A549 (cell line): ENCODE measurements at regions not wholly inside any gene's neighbourhood (a gene's known extent, or its start where the extent isn't known, plus 50 kb on each side); places are given as distances from the start of the nearest gene placed in this dataset.

Source experiments
- ATAC-seq, 2 experiments: fragments of 200-7000 bp in 1 of 2; fragments of >200 bp in 1 of 2; cut with Nextera tagmentation in 1 of 2; cut with Tn5 transposase in 1 of 2; 3 replicates each; pipeline versions ENCODE4 v1.8.0 to v1.9.1; 2018 to 2020; ENCODE audit warnings: mild to moderate bottlenecking in 1 of 2, moderate library complexity in 1 of 2
- CTCF ChIA-PET: fragments of 300-600 bp; sonication (Branson Sonifier 250); formaldehyde crosslinking; extraction: SDS; loops from one replicate; lab custom pipeline; 2021; ENCODE audit warnings: antibody characterized with exemption, inconsistent platforms; lab: Yijun Ruan, JAX
- POLR2A ChIA-PET: fragments of 350-600 bp; formaldehyde crosslinking; extraction: SDS; loops from one replicate; lab custom pipeline; 2021; ENCODE audit warnings: antibody characterized with exemption, inconsistent platforms; lab: Yijun Ruan, JAX
- DNase-seq, 2 experiments: peaks; one replicate each; pipeline versions ENCODE4 v3.0.0 to v3.0.0-alpha.2; 2011 to 2016; ENCODE audit warnings: low read depth in 1 of 2, low spot score in 1 of 2
- FAIRE-seq: peaks from 2 replicates; lab custom pipeline; 2011; peaks lifted over from hg19 to GRCh38; lab: Jason Lieb, UNC
- H3K27ac ChIP-seq, 2 experiments: fragments of >200 bp; sonication (Bioruptor Twin); formaldehyde crosslinking; 3 replicates each; pipeline ENCODE4 v1.5.1; 2016 to 2017
- H3K4me1 ChIP-seq: fragments of >200 bp; sonication (Bioruptor Twin); formaldehyde crosslinking; 3 replicates; pipeline ENCODE4 v1.6.1; 2016
- H3K4me2 ChIP-seq: fragments of >200 bp; sonication (Bioruptor Twin); formaldehyde crosslinking; 3 replicates; pipeline ENCODE4 v1.6.1; 2016
- H3K4me3 ChIP-seq: fragments of >200 bp; sonication (Bioruptor Twin); formaldehyde crosslinking; 3 replicates; pipeline ENCODE4 v1.5.1; 2016
- H3K9me3 ChIP-seq: fragments of >200 bp; sonication (Bioruptor Twin); formaldehyde crosslinking; 3 replicates; pipeline ENCODE4 v1.6.1; 2016
- BHLHE40 ChIP-seq: IDR thresholded peaks from 2 replicates; pipeline ENCODE4 v1.6.1; 2012; ENCODE audit warnings: low read depth, low read length, inconsistent platforms
- CBX2 ChIP-seq: fragments of 200-600 bp; sonication (generic); IDR thresholded peaks from 2 replicates; pipeline ENCODE4 v1.6.1; 2016; ENCODE audit warnings: low read depth, mild to moderate bottlenecking, borderline replicate concordance
- CBX8 ChIP-seq: fragments of 200-600 bp; sonication (generic); IDR thresholded peaks from 2 replicates; pipeline ENCODE4 v1.6.1; 2016
- CHD2 ChIP-seq: fragments of 150-350 bp; IDR thresholded peaks from 2 replicates; pipeline ENCODE4 v1.6.1; 2014; ENCODE audit warnings: low read length; ENCODE audit not compliant: partially characterized antibody
- CHD4 ChIP-seq: fragments of 200-600 bp; sonication (generic); IDR thresholded peaks from 2 replicates; pipeline ENCODE4 v1.6.1; 2016; ENCODE audit warnings: antibody characterized with exemption, mild to moderate bottlenecking, borderline replicate concordance
- EHF ChIP-seq: fragments of 250-450 bp; sonication (Bioruptor Pico); IDR thresholded peaks from 2 replicates; pipeline ENCODE4 v1.5.0; 2020; ENCODE audit warnings: mild to moderate bottlenecking
- EP300 ChIP-seq, 2 experiments: fragments of >200 bp; sonication (Bioruptor Twin); formaldehyde crosslinking; IDR thresholded peaks; 2 replicates in 1 of 2; 3 replicates in 1 of 2; pipeline ENCODE4 v1.6.1; 2016 to 2017
- ESRRA ChIP-seq: fragments of 150-350 bp; IDR thresholded peaks from 2 replicates; pipeline ENCODE4 v1.6.1; 2014; ENCODE audit warnings: mild to moderate bottlenecking, low read length, borderline replicate concordance
- FOXS1 ChIP-seq: fragments of 250-450 bp; sonication (Bioruptor Pico); IDR thresholded peaks from 2 replicates; pipeline ENCODE4 v1.5.0; 2020; ENCODE audit warnings: mild to moderate bottlenecking, moderate library complexity
- GATA3 ChIP-seq: IDR thresholded peaks from 2 replicates; pipeline ENCODE4 v1.6.1; 2012; ENCODE audit warnings: borderline replicate concordance
- HOXA7 ChIP-seq: fragments of 250-450 bp; sonication (Bioruptor Pico); IDR thresholded peaks from 2 replicates; pipeline ENCODE4 v1.5.0; 2020; ENCODE audit warnings: mild to moderate bottlenecking, moderate library complexity
- JUNB ChIP-seq: fragments of >200 bp; sonication (Bioruptor Twin); formaldehyde crosslinking; IDR thresholded peaks from 2 replicates; pipeline ENCODE4 v1.6.1; 2016
- KDM1A ChIP-seq: fragments of 200-600 bp; sonication (generic); IDR thresholded peaks from 2 replicates; pipeline ENCODE4 v1.6.1; 2016; ENCODE audit warnings: low read depth, mild to moderate bottlenecking
- KDM5A ChIP-seq: fragments of 200-600 bp; sonication (generic); IDR thresholded peaks from 2 replicates; pipeline ENCODE4 v1.6.1; 2016; ENCODE audit warnings: antibody characterized with exemption, mild to moderate bottlenecking
- MAZ ChIP-seq: fragments of 150-350 bp; IDR thresholded peaks from 2 replicates; pipeline ENCODE4 v1.6.1; 2014; ENCODE audit warnings: antibody characterized with exemption, low read depth, low read length, borderline replicate concordance
- MYC ChIP-seq: IDR thresholded peaks from 2 replicates; pipeline ENCODE4 v1.6.1; 2012; ENCODE audit warnings: mild to moderate bottlenecking, inconsistent platforms, low read length, improper control_type of control experiment, borderline replicate concordance
- NFE2L2 ChIP-seq: fragments of 150-350 bp; conservative IDR thresholded peaks from 2 replicates; pipeline ENCODE4 v1.6.1; 2014; ENCODE audit warnings: low read length
- PHF8 ChIP-seq: fragments of 200-600 bp; sonication (generic); IDR thresholded peaks from 2 replicates; pipeline ENCODE4 v1.6.1; 2016; ENCODE audit warnings: low read depth, mild to moderate bottlenecking, antibody characterized with exemption, moderate library complexity, borderline replicate concordance
- POLR2A ChIP-seq: IDR thresholded peaks from 2 replicates; pipeline ENCODE4 v1.6.1; 2012; ENCODE audit warnings: mild to moderate bottlenecking, low read length
- POLR2AphosphoS2 ChIP-seq: conservative IDR thresholded peaks from 2 replicates; pipeline ENCODE4 v1.6.1; 2012; ENCODE audit warnings: low read length, improper control_type of control experiment, inconsistent platforms
- RNF2 ChIP-seq: fragments of 200-600 bp; sonication (generic); IDR thresholded peaks from 2 replicates; pipeline ENCODE4 v1.6.1; 2016; ENCODE audit warnings: low read depth, mild to moderate bottlenecking, antibody characterized with exemption, moderate library complexity, borderline replicate concordance
- SMC3 ChIP-seq: fragments of >200 bp; sonication (Bioruptor Twin); formaldehyde crosslinking; IDR thresholded peaks from 3 replicates; pipeline ENCODE4 v1.6.1; 2018; ENCODE audit warnings: inconsistent platforms
- SREBF2 ChIP-seq: fragments of 450-650 bp; IDR thresholded peaks from 2 replicates; pipeline ENCODE4 v1.6.1; 2014; ENCODE audit warnings: mild to moderate bottlenecking, moderate library complexity
- TFCP2L1 ChIP-seq: fragments of 250-450 bp; sonication (Bioruptor Pico); IDR thresholded peaks from 2 replicates; pipeline ENCODE4 v1.5.0; 2021; ENCODE audit warnings: mild to moderate bottlenecking
- ZC3H11A ChIP-seq: fragments of 450-650 bp; IDR thresholded peaks from 2 replicates; pipeline ENCODE4 v1.6.1; 2014; ENCODE audit warnings: antibody characterized with exemption, mild to moderate bottlenecking
- ZFP36 ChIP-seq: fragments of 450-650 bp; IDR thresholded peaks from 2 replicates; pipeline ENCODE4 v1.6.1; 2014; ENCODE audit warnings: borderline replicate concordance; ENCODE audit not compliant: partially characterized antibody
- ZNF302 ChIP-seq: fragments of 250-450 bp; sonication (Bioruptor Pico); IDR thresholded peaks from 2 replicates; pipeline ENCODE4 v1.9.0; 2021; ENCODE audit warnings: inconsistent platforms, mild to moderate bottlenecking, moderate library complexity
- ZSCAN20 ChIP-seq: fragments of 250-450 bp; sonication (Bioruptor Pico); IDR thresholded peaks from 2 replicates; pipeline ENCODE4 v1.8.0; 2022; ENCODE audit warnings: mild to moderate bottlenecking, moderate library complexity
- WGBS: methylation state at CpG from one replicate; pipeline ENCODE4 v1.1.6; 2017; ENCODE audit errors: missing lambda C conversion rate; 5-methylcytosine and 5-hydroxymethylcytosine counted together
- TF ChIP-seq, protein P1 (sequence below): IDR thresholded peaks from 2 replicates; pipeline ENCODE4 v1.6.1; 2012
- TF ChIP-seq, protein P2 (sequence below): fragments of 200-600 bp; sonication (generic); IDR thresholded peaks from 2 replicates; pipeline ENCODE4 v1.6.1; 2016; ENCODE audit warnings: antibody characterized with exemption, mild to moderate bottlenecking, moderate library complexity
- TF ChIP-seq, protein P3 (sequence below): fragments of 250-450 bp; sonication (Bioruptor Pico); IDR thresholded peaks from 2 replicates; pipeline ENCODE4 v1.5.0; 2021; ENCODE audit warnings: mild to moderate bottlenecking, moderate library complexity, borderline replicate concordance
- TF ChIP-seq, protein P4 (sequence below): fragments of 150-350 bp; IDR thresholded peaks from 2 replicates; pipeline ENCODE4 v1.6.1; 2014; ENCODE audit warnings: low read depth, mild to moderate bottlenecking, low read length

DNA sequence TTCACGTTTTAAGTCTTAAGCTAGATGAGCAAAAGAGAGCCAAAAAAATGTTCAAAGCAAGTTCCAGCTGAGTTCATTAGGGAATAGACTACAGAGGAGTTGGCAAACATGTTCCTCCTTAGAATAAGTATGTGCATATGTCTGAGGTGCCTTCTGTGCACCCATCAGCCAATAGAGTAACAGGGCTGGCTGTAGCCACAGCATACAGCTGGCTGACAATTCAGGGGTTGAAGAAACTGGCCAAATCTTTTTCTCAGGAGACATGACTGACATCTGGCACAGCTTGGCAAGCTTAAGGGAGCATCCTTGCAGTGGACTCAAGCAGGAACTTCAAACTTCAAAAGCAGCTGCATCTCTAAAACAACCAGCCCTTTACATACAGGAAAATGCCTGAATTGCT, 414.8 kb upstream of the PCDH20 start:
- Histone ChIP-seq H3K4me1 (no peaks in the 10 kb centered on the region), H3K4me2 (no peak overlapping the region), H3K27ac (no peak overlapping the region), H3K4me3 (no peak overlapping the region), H3K9me3 (no peaks in the 10 kb centered on the region)
- DNase-seq: no peak
- ChIA-PET POLR2A (no interaction called here), CTCF (no interaction called here)
- WGBS: 0% methylated on average over 1 of the region's 1 CpG
- no peak for ATAC-seq
- no peak for FAIRE-seq
- TF ChIP-seq KDM5A (no peak), MYC (no peak), ZNF302 (CRISPR knock-in tag) (no peak), ZC3H11A (no peak), ESRRA (no peak), POLR2A (no peak), CHD4 (no peak), MAZ (no peak), HOXA7 (CRISPR knock-in tag) (no peak), CBX8 (no peak), GATA3 (no peak), PHF8 (no peak), ZFP36 (no peak), BHLHE40 (no peak), TFCP2L1 (CRISPR knock-in tag) (no peak), SREBF2 (no peak), EHF (no peak)
- TF ChIP-seq, protein P1, sequence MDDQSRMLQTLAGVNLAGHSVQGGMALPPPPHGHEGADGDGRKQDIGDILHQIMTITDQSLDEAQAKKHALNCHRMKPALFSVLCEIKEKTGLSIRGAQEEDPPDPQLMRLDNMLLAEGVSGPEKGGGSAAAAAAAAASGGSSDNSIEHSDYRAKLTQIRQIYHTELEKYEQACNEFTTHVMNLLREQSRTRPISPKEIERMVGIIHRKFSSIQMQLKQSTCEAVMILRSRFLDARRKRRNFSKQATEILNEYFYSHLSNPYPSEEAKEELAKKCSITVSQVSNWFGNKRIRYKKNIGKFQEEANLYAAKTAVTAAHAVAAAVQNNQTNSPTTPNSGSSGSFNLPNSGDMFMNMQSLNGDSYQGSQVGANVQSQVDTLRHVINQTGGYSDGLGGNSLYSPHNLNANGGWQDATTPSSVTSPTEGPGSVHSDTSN: no peak

DNA sequence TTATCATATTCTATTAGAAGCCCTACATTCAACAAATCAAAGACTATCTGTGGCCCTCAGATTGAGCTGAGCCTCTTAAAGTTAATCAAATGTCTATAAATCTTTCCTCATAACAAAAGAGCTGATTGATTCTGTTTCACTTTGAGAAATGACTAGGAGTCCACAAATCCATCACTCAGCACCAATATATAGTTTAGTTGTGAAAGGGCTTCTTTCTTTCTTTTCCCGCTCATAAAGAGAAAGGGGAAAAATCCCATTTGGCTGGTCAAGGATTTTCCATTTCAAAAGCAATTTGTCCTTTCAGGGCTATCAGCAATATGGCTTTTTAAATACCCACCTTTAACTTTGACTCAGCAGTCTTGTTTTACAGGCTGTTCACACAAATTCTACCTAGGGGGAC, 408.5 kb upstream of the PCDH20 start:
- DNase-seq (no peak), FAIRE-seq (no peak), ATAC-seq (no peak)
- no peak for TF ChIP-seq KDM1A
- TF ChIP-seq SMC3: no peak
- TF ChIP-seq PHF8: no peak
- no peak for TF ChIP-seq NFE2L2
- TF ChIP-seq POLR2AphosphoS2: no peak
- TF ChIP-seq CHD4: no peak
- TF ChIP-seq FOXS1 (CRISPR knock-in tag): no peak
- no peak for TF ChIP-seq ZSCAN20 (CRISPR knock-in tag)
- TF ChIP-seq EP300 (IDR thresholded peaks at IDR 0.05): no peak
- no peak for TF ChIP-seq BHLHE40
- no peak for TF ChIP-seq CHD2
- TF ChIP-seq POLR2A: no peak
- TF ChIP-seq, protein P2, sequence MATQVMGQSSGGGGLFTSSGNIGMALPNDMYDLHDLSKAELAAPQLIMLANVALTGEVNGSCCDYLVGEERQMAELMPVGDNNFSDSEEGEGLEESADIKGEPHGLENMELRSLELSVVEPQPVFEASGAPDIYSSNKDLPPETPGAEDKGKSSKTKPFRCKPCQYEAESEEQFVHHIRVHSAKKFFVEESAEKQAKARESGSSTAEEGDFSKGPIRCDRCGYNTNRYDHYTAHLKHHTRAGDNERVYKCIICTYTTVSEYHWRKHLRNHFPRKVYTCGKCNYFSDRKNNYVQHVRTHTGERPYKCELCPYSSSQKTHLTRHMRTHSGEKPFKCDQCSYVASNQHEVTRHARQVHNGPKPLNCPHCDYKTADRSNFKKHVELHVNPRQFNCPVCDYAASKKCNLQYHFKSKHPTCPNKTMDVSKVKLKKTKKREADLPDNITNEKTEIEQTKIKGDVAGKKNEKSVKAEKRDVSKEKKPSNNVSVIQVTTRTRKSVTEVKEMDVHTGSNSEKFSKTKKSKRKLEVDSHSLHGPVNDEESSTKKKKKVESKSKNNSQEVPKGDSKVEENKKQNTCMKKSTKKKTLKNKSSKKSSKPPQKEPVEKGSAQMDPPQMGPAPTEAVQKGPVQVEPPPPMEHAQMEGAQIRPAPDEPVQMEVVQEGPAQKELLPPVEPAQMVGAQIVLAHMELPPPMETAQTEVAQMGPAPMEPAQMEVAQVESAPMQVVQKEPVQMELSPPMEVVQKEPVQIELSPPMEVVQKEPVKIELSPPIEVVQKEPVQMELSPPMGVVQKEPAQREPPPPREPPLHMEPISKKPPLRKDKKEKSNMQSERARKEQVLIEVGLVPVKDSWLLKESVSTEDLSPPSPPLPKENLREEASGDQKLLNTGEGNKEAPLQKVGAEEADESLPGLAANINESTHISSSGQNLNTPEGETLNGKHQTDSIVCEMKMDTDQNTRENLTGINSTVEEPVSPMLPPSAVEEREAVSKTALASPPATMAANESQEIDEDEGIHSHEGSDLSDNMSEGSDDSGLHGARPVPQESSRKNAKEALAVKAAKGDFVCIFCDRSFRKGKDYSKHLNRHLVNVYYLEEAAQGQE: no peak
- TF ChIP-seq, protein P3, sequence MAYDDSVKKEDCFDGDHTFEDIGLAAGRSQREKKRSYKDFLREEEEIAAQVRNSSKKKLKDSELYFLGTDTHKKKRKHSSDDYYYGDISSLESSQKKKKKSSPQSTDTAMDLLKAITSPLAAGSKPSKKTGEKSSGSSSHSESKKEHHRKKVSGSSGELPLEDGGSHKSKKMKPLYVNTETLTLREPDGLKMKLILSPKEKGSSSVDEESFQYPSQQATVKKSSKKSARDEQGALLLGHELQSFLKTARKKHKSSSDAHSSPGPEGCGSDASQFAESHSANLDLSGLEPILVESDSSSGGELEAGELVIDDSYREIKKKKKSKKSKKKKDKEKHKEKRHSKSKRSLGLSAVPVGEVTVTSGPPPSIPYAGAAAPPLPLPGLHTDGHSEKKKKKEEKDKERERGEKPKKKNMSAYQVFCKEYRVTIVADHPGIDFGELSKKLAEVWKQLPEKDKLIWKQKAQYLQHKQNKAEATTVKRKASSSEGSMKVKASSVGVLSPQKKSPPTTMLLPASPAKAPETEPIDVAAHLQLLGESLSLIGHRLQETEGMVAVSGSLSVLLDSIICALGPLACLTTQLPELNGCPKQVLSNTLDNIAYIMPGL: no peak
- TF ChIP-seq, protein P4, sequence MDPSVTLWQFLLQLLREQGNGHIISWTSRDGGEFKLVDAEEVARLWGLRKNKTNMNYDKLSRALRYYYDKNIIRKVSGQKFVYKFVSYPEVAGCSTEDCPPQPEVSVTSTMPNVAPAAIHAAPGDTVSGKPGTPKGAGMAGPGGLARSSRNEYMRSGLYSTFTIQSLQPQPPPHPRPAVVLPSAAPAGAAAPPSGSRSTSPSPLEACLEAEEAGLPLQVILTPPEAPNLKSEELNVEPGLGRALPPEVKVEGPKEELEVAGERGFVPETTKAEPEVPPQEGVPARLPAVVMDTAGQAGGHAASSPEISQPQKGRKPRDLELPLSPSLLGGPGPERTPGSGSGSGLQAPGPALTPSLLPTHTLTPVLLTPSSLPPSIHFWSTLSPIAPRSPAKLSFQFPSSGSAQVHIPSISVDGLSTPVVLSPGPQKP: no peak
- no peak for TF ChIP-seq JUNB
- no peak for TF ChIP-seq CBX2
- no peak for TF ChIP-seq EHF
- TF ChIP-seq RNF2: no peak
- 30% methylated on average over 1 of the region's 1 CpG for WGBS
- CTCF ChIA-PET: no interaction called here
- Histone ChIP-seq H3K4me2 (no peak overlapping the region), H3K9me3 (no peaks in the 10 kb centered on the region), H3K4me3 (no peak overlapping the region), H3K4me1 (no peaks in the 10 kb centered on the region), H3K27ac (no peak overlapping the region)
- POLR2A ChIA-PET: no interaction called here
